Muscle layer of colon (tissue), 2 donors: ENCODE measurements at regions not wholly inside any gene's neighbourhood (a gene's known extent, or its start where the extent isn't known, plus 50 kb on each side); places are given as distances from the start of the nearest gene placed in this dataset.

Experiments
- H3K27ac ChIP-seq: one replicate; pipeline ENCODE4 v1.7.0; 2013; ENCODE audit warnings: low read depth, mild to moderate bottlenecking, low read length, moderate library complexity
- H3K27me3 ChIP-seq, 2 donors: one replicate each; pipeline ENCODE4 v1.7.0; 2013; ENCODE audit warnings: low read length in 2 of 2, mild to moderate bottlenecking in 2 of 2; ENCODE audit not compliant: insufficient read depth in 2 of 2, control insufficient read depth in 1 of 2
- H3K36me3 ChIP-seq: one replicate; pipeline ENCODE4 v1.7.0; 2013; ENCODE audit warnings: mild to moderate bottlenecking, low read length; ENCODE audit not compliant: insufficient read depth
- H3K4me1 ChIP-seq: one replicate; pipeline ENCODE4 v1.7.0; 2013; ENCODE audit warnings: mild to moderate bottlenecking, low read length; ENCODE audit not compliant: insufficient read depth
- H3K4me3 ChIP-seq, 2 donors: one replicate each; pipeline ENCODE4 v1.7.0; 2013; ENCODE audit warnings: low read length in 2 of 2, low read depth in 1 of 2, mild to moderate bottlenecking in 1 of 2, moderate library complexity in 1 of 2
- H3K9ac ChIP-seq: one replicate; pipeline ENCODE4 v1.7.0; 2013; ENCODE audit warnings: low read length
- H3K9me3 ChIP-seq: one replicate; pipeline ENCODE4 v1.7.0; 2013; ENCODE audit warnings: mild to moderate bottlenecking, low read length
- donor health status: abdominal sarcoma.
- donor health status: Adenocarcinoma of cecum.

DNA sequence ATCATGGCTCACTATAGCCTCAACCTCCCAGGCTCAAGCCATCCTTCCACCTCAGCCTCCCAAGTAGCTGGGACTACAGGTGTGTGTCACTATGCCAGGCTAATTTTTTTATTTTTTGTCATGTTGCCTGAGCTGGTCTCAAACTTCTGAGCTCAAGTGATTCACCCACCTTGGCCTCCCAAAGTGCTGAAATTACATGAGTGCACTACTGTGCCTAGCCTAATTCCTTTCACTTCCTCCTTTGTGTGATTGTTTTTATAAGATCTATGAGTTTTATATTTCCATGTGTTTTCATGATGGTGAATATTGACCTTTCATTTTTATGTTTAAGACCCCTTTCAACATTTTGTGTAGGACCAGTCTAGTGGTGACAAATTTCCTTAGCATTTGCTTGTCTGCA, 55.2 kb upstream of the IL12B start:
- no peaks in the 10 kb centered on the region for H3K4me1 ChIP-seq
- no peak overlapping the region for H3K27ac ChIP-seq
- no peak overlapping the region for H3K9ac ChIP-seq
- no peaks in the 10 kb centered on the region for H3K27me3 ChIP-seq
- H3K36me3 ChIP-seq, result no peaks in the 10 kb centered on the region
- H3K9me3 ChIP-seq, result peaks cover 4% of the 10 kb centered on the region
- H3K4me3 ChIP-seq, result no peak overlapping the region

DNA sequence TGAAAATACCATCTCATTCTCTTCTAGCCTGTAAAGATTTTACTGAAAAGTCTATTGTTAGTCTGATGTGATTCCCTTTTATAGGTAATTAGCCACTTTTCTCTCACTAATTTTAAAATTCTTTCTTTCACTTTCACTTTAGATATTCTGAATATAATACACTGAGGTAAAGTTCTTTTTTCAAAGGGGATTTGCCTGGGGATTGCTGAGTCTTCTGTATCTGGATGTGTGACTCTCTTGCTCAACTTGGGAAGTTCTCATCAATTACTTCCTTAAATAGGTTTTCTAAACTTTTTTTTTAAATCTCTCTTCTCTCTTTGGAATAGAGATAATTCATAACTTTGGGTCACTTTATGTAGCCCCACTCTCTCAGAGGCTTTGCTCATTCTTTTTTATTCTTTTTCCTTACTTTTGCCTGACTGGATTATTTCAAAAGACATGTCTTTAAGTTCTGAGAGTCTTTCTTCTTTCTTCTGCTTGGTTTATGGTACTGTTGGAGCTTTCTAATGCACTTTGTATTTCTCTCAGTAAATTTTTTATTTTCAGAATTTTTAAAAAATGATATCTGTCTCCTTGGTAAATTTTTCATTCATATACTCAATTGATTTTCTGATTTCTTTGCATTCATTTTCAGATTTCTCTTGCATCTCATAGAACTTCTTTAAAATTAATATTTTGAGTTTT, 55.9 kb upstream of the IL12B start:
- Histone ChIP-seq H3K27me3 (no peaks in the 10 kb centered on the region), H3K4me1 (no peaks in the 10 kb centered on the region), H3K36me3 (no peaks in the 10 kb centered on the region), H3K9me3 (peaks cover 4% of the 10 kb centered on the region), H3K9ac (no peak overlapping the region), H3K27ac (no peak overlapping the region), H3K4me3 (no peak overlapping the region)

DNA sequence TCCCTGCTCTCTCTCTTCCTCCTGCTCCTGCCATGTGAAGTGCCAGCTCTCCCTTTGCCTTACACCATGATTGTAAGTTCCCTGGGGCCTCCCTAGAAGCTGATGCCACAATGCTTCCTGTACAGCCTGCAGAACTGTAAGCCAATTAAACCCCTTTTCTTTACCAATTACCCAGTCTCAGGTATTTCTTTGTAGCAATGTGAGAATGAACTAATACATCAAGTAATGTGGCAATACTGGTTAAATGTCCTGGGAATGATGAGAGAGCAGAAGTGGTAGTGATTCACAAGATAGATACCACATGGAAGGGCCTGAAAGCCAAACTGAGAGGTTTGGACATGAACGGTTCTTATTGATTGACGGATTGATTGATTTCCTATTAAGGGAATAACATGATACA, 62.6 kb upstream of the IL12B start:
- Histone ChIP-seq H3K4me3 (no peak overlapping the region), H3K36me3 (no peaks in the 10 kb centered on the region), H3K4me1 (no peaks in the 10 kb centered on the region)

DNA sequence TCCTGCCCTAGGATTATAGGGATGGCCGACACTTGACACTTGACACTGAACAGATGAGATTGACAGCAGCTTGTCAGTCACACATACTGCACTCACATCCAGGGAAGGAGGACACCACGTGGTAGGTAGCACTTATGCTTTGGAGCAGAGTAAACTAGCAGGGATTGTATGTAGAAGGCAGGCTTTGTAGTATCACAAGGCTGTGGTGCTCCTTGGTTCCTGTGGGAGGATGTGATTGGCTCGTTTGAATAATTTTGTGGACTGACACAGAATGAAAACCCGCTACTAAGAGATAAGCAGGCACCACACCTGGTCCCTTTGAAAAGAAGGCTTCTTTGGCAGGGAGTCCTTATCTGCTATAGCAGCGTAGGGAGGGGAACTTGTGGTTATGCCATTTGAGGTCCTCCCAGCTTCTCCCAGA, 63.6 kb upstream of the IL12B start:
- Histone ChIP-seq H3K4me1 (no peaks in the 10 kb centered on the region), H3K9ac (no peak overlapping the region), H3K27ac (no peak overlapping the region), H3K27me3 (no peaks in the 10 kb centered on the region), H3K9me3 (no peaks in the 10 kb centered on the region), H3K36me3 (no peaks in the 10 kb centered on the region), H3K4me3 (no peak overlapping the region)

More for the DNA sequence above, 62.6 kb upstream of the IL12B start:
- H3K27me3 ChIP-seq, result no peaks in the 10 kb centered on the region
- no peak overlapping the region for H3K27ac ChIP-seq
- no peak overlapping the region for H3K9ac ChIP-seq
- H3K9me3 ChIP-seq, result no peaks in the 10 kb centered on the region

DNA sequence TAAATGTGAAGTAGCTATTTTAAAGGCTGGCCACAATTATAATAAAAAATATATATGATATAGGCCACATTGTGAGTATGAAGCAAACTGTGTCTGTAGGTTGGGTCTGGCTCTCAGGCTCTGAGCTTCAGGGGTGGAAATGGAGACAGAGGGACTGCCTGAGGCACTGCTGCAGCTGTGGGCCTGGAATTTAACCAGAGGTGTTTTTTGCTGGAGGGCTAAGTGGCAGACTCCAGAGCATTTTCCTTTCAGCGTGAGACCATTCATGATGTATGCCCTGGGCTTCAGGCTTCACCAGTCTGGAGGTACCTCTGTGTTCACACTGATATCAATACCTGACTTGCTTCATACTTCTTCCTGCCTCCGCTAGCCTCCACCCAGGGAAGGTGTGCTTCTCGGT, 64.9 kb upstream of the IL12B start:
- no peaks in the 10 kb centered on the region for H3K4me1 ChIP-seq
- no peak overlapping the region for H3K27ac ChIP-seq
- H3K4me3 ChIP-seq, result no peak overlapping the region
- no peak overlapping the region for H3K9ac ChIP-seq
- no peaks in the 10 kb centered on the region for H3K36me3 ChIP-seq
- H3K27me3 ChIP-seq, result no peaks in the 10 kb centered on the region
- H3K9me3 ChIP-seq, result no peaks in the 10 kb centered on the region

DNA sequence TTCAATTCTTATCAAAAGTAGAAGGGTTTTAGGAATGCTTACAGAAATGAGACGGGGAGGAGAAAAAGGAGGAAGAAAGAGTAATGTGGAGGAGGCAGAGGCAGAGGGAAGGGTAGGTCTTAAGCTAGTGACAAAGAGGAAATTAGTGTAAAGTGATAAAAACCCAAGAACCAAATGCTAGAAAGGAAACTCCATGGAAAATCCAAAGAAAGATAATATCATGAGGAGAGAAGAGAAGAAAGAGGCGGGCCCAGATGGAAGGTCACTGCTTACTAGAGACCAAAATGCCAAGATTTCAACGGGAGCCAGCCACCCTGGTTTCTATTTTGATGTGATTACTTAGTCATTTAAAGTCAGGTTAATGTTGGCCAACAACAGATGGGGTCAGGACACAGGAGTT, 68.6 kb upstream of the IL12B start:
- H3K4me3 ChIP-seq, result no peak overlapping the region
- no peak overlapping the region for H3K27ac ChIP-seq
- no peaks in the 10 kb centered on the region for H3K9me3 ChIP-seq
- H3K27me3 ChIP-seq, result no peaks in the 10 kb centered on the region
- no peaks in the 10 kb centered on the region for H3K36me3 ChIP-seq
- no peak overlapping the region for H3K9ac ChIP-seq
- H3K4me1 ChIP-seq, result no peaks in the 10 kb centered on the region

DNA sequence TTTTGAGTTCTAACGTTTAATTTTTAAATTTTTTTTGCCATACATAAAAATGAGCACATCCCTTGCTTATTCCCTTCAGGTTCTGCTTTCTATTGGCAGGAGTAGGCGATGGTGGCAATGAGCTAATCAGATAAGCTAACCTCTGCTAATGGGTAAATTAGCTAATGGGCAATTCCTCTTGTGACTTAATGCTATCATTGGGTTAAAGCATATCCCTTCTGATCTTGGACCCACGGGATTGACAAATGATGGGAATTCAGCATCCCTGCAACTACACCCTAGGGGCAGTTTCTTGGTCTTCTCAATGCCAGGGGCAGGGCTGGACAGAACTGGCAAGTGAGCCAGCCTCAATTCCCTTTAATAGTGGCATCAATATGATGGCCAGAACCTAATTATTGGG, 70.2 kb upstream of the IL12B start:
- H3K27me3 ChIP-seq, result no peaks in the 10 kb centered on the region
- H3K9ac ChIP-seq, result no peak overlapping the region
- H3K9me3 ChIP-seq, result no peaks in the 10 kb centered on the region
- H3K27ac ChIP-seq, result no peak overlapping the region
- H3K4me1 ChIP-seq, result no peaks in the 10 kb centered on the region
- no peak overlapping the region for H3K4me3 ChIP-seq
- no peaks in the 10 kb centered on the region for H3K36me3 ChIP-seq

DNA sequence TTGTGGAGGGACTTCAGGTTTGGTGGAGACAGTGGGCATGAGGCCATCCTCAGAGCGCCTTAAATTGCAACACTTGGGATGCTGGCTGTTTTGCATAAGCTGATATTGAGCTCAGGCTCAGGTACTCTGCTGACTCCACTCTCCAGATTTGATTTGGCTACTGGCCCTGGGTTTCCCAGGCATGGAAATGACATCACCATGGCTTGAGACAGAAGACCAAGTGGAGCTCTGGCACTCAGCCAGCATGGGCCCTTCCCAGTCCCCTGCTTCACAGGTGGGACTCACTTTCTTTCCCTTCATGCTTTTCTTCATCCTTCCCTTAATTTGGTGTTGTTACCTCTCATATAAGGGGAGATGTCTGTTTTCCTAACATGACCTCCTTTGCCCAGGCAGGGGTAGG, 72.0 kb upstream of the IL12B start:
- Histone ChIP-seq H3K36me3 (no peaks in the 10 kb centered on the region), H3K27me3 (no peaks in the 10 kb centered on the region), H3K4me1 (no peaks in the 10 kb centered on the region), H3K9me3 (no peaks in the 10 kb centered on the region), H3K4me3 (no peak overlapping the region), H3K27ac (no peak overlapping the region), H3K9ac (no peak overlapping the region)

DNA sequence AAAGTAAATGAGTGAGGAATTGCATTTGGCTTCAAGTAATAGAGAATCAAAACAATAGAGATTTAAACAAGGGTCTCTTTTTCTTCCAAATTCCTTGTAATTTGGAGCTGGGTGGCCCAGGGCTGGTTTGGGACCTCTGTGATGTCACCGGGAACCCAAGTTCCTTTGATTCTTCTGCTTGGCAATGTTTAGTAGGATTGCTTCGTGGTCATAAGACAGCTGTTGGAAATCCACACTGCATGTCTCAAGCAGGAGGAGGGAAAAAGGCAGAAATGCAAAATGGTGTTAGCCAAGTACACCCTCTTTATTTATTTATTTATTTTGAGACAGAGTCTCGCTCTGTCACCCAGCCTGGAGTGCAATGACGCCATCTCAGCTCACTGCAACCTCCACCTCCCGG, 72.6 kb upstream of the IL12B start:
- H3K9ac ChIP-seq, result no peak overlapping the region
- no peak overlapping the region for H3K27ac ChIP-seq
- no peak overlapping the region for H3K4me3 ChIP-seq
- H3K9me3 ChIP-seq, result no peaks in the 10 kb centered on the region
- H3K27me3 ChIP-seq, result no peaks in the 10 kb centered on the region
- H3K36me3 ChIP-seq, result no peaks in the 10 kb centered on the region
- H3K4me1 ChIP-seq, result no peaks in the 10 kb centered on the region

DNA sequence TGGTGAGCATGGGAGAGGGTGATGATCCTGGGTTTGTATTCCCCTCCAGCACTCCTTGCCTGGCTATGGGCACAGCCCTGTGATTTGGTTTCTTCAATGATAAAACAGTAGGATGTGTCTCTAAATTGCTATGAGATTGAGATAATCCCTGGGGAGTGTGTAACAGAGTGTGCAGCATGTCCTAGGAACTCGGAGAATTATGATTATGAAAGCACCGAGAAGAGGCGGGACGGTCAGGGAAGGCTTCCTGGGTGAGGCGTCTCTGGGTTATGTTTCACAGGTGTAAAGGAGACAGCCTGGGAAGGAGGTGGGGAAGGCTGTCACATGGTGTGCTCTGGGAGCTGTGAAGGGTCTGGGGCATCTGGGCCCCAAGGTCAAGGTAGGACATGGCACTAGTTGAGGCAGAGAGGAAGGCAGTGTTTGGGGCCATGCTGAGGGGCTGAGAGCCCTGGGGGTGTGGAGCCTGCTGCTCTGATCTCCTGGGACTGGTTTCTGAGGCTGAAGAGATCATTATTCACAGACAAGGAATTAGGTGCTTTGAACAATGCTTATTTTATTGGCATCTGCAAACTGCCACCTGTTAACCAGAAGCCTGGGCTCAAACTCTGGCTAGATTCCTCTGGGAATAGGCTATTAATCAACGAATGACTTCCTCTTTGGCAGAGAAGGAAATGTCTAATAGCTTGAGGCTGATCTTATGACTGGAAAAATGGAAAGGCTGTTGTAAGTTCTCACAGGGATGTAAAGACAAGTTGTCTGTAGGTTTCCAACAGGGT, 73.8 kb upstream of the IL12B start:
- Histone ChIP-seq H3K4me3 (no peak overlapping the region), H3K27ac (no peak overlapping the region), H3K9ac (no peak overlapping the region), H3K9me3 (no peaks in the 10 kb centered on the region), H3K27me3 (no peaks in the 10 kb centered on the region), H3K4me1 (no peaks in the 10 kb centered on the region), H3K36me3 (no peaks in the 10 kb centered on the region)

DNA sequence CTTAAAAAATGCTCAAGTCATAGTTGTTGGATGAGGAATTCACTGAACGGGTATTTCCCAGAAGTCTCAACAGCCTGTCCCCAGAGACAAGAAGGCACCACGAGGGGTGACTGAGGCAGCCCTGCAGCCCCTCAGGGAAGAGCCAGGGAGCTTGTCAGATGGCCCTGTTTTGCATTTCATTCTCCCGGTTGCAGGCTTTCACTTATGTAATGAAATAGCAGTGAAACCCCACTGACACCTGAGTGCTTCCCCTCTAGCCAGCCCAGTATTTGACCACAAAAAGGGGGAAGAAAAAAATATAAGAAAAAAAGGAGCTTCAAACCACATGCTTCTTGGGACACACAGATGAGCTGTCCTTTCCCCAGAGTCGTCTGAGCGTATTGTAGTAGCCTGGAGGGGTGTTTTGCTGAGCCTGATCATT, 75.3 kb upstream of the IL12B start:
- Histone ChIP-seq H3K9me3 (no peaks in the 10 kb centered on the region), H3K9ac (no peak overlapping the region), H3K36me3 (no peaks in the 10 kb centered on the region), H3K27me3 (no peaks in the 10 kb centered on the region), H3K27ac (no peak overlapping the region), H3K4me3 (no peak overlapping the region), H3K4me1 (no peaks in the 10 kb centered on the region)

DNA sequence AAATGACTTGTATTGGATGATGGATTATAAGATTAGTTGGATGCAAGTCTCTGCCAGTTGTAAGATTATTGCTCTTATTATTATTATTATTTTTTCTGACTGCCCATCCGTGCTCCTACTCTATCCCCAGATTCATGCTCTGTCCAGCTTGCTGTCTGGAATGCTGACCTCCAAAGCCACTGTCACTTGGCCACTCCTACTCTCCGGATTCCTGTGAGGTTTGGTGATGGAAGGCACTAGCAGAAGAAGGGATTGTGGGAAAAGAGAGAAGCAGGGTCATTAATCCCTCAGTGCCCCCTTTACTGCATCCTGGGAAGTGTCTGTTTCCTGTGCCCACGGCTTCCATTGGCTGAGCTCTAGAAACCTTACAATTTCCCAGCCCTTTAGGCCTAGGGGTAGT, 76.3 kb upstream of the IL12B start:
- Histone ChIP-seq H3K4me3 (no peak overlapping the region), H3K27ac (no peak overlapping the region), H3K4me1 (no peaks in the 10 kb centered on the region), H3K9ac (no peak overlapping the region), H3K9me3 (no peaks in the 10 kb centered on the region), H3K27me3 (no peaks in the 10 kb centered on the region), H3K36me3 (no peaks in the 10 kb centered on the region)
